T-helper 22 cell (primary cell): ENCODE measurements at regions not wholly inside any gene's neighbourhood (a gene's known extent, or its start where the extent isn't known, plus 50 kb on each side); places are given as distances from the start of the nearest gene placed in this dataset.

Experiments
- DNase-seq: peaks from one replicate; pipeline ENCODE4 v3.0.0-alpha.2; 2020; ENCODE audit warnings: low read depth

DNA sequence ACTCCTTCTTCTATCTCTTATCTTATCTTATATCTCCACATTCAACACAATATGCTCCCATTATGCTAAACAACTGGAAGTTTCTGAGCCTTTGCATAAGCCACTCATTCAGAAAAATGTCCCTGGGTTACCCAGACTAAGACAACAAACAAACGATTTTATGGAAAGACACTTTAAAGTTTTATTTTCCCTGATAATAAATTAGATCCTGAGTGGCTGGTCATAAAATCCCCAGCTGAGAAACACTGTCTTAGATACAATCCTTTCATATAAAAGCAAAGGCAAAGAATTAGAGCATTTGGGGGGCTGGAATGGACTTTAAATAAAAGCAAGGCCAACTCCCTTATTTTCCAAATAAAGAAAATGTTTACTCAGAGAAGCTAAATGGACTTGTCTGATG is 322.3 kb downstream of the GBE1 start:
- DNase-seq, result no peak

DNA sequence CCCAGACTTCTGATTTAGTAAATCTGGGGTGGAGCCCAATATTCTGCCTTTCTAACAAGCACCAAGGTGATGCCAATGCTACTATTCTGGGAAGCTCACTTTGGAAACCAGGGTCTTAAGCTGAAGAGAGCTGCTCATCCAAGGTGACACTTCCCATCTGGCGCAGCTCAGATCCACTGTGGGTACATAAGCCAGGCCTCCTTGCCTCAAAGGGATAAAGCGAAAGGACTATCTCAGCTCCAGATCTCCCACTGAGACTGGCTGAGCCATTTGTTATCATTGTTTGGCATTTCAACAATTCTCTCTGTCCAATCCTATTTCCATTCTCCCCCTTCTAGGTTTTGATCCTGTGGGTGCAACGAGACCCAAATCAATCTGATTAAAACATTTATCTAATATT is 323.8 kb downstream of the GBE1 start:
- no peak for DNase-seq

DNA sequence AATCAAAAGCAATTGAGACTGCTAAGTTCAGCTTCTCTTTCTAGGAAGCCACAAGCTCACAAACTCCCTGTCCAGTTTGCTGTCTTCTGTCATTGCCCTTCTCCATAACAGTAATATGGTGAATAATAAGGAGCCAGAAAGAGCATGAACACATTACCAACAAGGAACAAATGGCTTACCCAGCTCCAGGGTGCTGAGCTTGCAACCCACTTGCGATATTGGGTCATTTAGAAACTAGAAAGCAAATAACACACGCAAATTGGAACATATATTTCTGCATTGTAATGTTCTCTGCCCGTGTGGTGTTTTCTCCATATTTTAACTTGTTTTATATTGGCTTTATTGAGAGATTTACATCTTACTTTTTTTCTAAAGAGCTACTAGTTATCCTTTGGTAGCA is 325.3 kb downstream of the GBE1 start:
- DNase-seq, result no peak

DNA sequence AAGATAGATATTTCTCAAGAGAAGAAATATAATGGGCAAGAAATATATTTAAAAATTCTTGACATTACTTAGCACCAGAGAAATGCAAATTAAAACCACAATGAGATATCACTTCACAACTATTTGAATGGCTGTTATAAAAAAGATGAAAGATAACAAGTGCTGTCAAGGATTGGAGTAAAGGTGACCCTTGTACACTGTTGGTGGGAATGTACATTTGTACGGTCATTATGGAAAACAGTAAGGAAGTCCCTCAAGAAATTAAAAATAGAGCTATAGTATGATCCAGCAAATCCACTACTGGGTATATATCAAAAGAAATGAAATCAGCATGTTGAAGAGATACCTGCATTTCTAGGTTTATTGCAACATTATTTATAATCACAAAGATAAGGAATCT is 326.4 kb downstream of the GBE1 start:
- DNase-seq, result no peak

DNA sequence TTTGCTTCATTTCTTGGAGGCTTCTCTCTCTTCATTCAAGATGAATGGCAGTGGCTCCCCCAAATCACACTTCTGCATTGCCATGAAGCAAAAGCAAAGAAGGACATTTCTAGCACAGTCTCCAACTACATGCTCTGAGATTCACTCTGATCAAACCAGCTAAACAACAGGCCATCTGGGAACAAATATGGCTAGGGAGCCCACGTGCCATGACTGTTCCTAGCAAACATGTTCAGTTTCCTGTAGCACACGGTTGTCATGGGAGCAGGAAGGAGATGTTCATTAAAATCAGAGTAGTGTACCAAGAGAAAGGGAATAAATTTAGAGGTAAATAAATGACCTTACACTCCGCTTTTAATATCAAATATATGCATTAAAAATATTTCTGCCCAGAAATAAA is 327.3 kb downstream of the GBE1 start:
- DNase-seq, result no peak

DNA sequence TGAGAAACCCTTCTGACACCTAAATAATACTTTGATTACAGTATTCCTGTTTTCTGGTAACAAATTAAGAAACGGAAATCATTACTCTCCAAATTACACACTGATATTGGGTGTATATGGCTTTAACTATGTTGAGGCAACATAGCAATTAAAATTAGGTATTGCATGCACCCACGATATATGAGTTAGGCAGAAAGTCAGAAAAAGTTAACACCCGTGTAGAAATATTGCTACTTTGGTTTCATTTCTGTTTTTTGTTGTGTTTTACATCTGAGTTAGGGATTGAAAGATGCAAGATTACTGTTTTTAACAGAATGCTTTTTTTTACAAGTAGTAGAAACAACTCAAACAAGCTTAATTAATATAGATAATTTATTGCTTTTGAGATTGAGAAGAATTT is 327.8 kb downstream of the GBE1 start:
- no peak for DNase-seq

DNA sequence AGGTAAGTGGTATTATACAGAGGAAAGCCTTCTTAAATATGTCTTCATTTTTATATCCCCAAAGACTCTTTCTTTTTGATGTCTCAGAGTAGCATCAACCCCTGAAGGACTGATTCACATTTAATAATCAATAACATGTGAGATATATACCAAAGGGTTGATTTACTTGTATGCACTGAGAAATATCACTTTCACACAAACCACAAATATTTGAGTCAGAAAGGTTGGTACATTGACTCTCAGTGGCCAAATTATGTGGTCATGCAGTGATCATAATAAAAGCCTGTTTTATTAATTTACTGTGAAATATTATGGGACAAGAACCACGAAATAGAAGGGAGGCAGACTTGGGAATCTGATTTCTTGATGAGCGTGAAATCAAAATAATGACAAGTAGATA is 329.0 kb downstream of the GBE1 start:
- no peak for DNase-seq

DNA sequence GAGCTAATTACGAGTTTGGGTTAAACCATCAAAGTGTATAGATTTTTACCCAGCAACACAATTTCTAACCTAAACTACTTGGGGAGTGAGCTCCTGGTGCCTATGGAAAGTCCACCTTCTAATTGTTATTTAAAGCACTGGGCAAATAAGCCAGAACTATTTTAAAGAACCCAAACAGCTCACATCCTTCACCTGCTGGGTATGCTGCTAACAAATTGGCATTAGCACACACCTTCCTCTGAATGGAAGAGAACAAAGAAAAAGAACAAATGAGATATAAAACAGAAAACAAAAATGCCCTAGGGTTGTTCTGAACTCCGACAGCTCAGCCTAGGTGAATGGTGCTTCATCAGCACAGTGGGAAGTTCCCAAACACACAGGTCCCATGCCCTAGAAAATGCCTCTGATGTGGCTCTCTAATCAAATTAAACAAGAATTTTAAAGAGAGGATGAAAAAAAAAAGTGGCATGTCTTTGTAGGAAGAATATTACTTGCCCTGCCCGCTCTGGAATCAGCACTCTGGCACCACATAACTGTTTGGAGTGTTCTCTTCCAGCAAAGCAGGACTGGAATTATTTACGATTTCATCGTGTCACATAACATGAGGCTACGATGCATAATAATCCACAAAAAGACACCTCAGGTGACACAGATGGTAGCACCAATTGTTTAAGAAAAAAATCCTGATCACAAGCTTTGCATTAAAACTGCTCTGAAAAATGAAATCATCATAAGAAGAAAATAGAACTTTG is 334.4 kb downstream of the GBE1 start:
- no peak for DNase-seq

DNA sequence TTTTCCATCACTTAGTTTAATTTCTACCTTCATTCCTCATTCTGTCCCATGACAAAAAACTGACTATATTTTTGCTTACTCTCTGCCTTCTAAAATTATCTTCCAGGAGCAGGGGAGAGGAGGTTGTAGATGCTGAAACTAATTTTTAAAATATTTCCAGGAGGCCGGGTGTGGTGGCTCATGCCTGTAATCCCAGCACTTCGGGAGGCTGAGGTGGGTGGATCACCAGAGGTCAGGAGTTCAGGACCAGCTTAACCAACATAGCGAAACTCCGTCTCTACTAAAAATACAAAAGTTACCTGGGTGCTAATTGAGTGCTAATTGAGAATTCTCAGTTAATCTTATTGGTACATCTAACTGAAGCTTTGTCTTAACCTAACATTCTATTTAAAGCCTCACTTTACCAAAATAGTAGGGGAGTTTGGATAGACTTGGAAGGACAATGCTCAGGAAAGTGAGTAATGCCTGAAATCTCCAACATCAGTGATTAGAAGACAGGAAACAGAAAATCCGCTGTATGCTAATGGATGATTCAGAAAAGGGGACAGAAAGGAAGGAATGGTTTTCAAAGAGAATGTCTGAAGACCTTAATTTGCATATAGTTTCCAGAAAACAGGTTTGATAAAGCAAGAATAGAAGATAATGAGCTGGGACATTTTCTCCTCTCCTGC is 336.1 kb downstream of the GBE1 start:
- no peak for DNase-seq

DNA sequence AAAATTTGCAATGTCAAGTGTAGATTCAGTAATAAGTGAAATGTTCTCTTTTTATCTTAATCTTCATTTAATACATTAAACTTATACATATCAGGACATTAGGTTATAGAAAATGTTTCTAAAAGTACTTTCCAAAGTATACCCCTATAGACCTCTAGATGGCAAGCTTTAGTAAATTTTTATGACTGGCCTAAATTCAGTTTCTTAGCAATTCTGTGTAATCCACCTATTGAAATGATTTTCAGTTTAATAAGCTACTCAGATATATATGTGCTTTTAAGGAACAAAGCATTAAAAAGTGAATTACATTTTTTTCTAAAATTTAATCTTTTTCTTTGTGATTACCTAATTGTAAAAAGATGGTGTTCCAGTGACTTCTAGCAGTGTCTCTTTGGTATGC is 342.2 kb downstream of the GBE1 start:
- no peak for DNase-seq

DNA sequence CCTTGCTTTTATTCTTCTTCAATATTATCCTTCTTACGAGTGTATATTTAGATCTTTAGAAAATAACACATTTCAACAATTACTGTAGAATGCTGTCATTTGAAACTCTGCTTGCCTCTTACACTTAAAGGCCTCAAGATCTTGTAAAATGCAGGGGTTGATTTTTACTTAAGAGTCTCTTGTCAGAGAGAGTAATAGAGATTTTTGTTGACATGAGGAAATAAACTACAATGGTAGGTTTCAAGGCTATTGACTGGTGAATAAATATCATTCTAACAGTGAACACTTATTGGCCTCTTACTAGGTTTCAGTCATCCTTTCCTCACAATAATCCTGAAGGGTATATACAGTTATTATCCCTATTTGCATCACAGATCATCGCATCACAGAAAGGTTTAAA is 344.6 kb downstream of the GBE1 start:
- DNase-seq, result no peak

DNA sequence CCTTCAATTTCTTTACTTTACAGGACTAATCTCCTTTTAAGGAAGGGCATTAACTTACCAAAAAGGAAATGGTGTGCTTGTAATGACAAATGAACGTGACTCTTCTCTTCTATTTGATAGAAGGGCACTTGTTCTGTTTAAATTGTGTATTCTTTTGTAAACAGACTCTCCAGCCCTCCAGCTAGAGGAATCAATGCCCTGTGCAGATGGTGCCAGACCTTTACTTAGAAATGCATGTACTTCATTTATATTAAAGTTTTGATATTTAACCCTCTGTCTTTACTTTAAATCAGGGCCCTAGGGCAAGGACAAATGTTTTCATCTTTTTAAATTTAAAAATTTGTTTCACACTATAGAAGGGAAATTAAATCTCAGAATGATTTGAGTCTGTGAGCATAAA is 355.1 kb downstream of the GBE1 start:
- no peak for DNase-seq

DNA sequence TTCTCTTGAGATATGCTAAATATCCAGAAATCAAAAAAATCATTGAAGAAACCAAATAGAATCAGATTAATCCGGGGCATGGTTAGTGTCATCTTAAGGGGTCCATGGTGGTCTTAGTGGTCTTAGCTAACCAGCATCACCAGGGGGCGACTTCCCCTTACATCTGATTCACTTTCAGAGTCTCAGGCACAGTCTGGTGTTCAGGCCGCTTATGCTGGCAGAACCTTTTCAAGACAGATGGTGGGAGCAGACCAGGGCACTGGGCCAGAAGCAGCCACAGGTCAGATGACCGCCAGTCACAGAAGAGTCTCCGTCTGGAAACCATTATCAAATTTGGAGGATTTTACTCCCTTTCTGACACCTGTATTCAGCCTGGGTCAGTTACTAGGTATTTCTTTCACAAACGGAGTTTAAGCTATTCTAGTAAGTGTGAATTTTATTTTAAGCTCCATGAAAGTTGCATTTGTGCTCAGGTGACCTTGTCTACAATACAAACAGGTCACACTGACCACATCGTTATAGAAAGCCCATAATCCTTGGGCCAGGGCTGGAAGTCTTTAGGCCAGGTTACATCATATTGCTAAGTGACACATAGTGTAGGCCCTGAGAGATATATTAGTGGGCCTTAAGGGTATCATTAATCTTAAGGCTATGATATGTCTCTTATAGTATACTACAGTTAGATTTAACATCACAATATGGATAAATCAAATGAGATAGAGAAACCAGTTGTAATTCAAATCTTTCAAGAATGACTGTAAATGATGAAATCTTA is 365.5 kb downstream of the GBE1 start:
- DNase-seq, result no peak

DNA sequence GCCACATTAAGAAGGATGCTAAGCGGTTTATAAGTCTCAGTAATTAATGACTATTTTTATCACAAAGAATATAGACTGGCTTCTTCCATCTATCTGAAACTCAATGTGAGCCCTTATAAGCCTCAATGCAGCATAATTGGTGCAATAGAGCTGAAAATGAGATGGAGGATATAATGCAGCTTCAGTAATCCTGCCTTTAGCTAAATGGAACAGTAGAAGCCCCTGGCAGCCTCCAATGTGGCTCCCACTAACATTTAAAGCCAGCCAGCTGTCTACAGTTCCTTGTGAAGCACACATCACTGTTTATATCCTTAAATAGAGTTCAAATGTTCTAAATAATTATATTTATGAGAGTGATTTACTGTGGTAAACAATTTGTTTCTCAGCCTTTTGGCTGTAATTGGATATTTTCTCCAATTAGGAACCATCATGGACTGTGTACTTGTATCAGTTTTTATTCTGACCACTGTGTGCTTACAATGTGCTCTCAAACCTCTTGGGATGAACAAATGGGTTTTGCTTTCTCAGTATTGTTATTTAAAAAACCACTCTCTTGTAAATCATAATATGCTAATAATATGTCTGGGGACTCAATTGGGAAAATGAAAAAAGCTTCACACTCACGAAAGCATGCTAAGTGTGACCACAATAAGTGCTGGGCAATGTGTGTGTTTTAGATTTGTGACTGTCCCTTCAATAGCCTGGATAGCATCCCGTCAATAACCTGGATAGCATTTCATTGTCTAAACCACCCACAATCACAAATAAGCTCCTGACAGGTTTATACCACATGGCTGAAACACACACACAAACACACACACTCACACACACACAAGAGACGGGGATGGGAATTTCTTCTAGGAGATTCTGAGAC is 366.6 kb downstream of the GBE1 start:
- DNase-seq, result no peak

DNA sequence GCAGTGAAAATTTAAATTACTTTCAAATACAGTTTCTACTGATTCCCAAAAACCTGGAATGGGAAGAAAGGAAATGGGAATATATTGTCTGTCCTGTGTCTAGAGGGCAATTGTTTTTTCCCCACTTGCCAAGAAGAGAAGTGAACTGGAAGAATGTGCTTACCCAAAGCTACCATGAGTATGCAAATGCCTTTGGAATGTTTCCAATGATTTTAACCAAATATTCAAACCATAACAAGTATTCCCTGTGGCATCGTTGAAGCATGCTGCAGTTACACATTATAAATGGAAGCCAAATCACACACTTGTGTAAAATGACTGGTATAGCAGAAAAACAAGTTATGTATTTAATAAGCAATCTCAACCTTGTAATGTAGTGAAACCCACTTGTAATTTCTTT is 368.2 kb downstream of the GBE1 start:
- DNase-seq, result no peak

DNA sequence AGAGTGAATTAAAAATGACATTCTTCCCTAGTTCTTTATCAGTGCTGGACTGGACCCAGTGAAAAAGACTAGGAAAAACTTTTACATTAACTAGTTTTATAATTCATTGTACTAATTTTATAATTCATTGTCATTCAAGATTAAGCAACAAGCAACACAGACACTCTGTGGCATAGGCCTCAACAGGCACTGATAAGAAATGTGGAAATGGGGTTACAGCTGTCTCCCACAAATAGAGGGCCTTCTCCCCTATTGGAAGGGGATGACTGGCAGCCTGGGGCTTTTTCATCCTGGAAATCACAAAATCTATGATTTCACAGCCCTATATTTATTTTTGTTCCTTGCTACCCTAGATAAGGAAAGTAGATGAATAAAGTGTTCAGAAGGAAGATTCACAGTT is 370.6 kb downstream of the GBE1 start:
- no peak for DNase-seq

DNA sequence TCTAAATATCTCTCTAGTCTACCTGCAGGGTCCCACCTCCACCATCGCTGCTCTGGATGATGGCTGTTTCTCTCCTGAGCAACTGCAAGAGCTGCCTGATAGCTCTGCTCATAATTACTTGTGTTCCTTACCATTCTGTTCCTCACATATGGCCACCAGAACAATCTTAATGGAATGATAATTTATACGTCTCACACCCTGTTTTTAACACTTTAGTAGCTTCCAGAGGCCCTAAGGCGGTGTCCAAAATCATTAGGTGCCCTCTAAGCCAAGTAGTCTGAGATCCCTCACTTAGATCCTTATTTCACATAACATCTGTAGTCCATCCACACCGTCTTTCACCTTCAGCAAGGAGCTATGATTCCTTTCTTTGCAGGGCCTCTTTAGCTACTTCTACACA is 373.3 kb downstream of the GBE1 start:
- no peak for DNase-seq

DNA sequence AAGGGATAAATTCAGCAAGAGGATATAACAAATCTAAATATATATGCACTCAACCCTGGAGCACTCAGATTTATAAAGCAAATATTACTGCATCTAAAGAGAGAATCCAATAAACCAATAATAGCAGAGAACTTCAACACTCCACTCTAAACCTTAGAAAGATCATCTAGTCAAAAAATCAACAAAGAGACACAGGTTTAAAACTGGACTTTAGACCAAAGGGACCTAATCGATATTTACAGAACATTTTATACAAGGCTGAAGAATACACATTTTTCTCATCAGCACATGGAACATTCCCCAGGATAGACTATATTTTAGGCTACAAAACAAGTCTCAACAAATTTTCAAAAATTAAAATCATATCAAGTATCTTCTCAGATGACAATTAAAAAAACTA is 379.0 kb downstream of the GBE1 start:
- no peak for DNase-seq

DNA sequence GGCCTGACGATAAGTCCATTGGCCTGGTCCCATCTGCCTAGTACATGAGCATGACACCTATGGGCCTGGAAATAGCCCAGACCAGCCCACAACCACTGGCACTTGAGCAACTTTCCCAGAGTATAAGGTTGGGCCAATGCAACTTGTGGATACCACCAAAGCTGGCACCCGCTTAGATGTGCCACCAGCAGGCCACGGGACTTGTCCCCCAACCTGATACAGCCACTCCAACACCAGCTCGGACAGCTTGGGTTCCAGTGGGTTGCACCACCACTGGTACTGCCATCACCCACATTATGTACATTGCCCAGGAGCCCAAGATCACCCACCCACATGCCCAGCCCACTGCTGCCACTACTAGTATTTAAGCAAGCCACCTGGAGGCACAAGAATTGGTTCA is 381.2 kb downstream of the GBE1 start:
- DNase-seq, result no peak

DNA sequence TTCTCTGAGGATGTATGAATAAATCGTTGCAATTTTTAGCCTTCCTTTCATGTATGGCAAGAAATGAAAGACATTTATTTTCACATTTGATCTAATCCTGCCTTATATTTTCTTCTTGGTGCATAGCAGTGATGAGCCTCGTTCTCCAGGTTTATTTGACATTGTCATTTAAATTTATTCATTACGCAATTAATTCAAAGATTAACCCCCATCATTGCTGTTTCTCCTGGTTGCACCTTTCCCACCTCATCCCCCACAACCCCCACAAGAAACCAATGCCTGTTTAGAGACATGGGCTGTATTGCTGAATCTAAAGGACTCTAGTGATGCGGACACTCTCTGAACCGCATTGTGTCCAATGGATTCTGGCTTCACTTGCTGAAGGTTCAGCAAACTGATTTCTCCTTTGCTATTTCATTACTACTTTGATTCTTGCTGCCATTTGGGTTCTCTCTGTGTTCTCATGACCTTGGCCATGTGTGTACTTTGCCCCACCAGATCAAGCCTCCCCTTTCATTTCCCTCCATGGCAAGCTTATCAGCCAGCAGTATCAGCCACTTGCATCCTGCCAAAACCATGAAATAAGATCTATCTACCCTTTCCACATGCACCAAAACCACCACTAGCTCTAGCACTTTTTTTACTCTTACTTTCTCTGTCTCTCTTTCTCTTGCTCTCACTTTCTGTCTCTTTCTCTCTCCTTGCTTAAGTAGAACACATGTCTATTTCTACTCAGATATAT is 382.7 kb downstream of the GBE1 start:
- no peak for DNase-seq

DNA sequence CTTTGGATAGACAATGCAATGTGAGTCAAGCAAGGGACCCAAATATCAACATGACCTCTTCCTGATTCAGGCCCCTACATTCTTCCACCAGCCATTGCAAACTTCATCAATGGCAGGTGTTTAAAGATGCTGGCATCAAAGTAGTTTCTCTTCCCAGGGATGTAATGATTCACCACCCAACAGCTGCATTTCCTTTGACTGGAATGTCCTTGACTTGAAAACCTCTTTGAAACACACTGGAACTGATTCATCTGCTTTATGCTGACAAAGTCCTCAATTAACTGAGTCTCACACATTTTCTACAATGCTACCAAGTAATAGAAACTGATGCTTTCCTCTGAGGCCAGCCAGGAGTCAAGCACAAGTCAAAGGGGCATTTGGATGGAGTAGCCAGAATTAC is 385.5 kb downstream of the GBE1 start:
- no peak for DNase-seq

DNA sequence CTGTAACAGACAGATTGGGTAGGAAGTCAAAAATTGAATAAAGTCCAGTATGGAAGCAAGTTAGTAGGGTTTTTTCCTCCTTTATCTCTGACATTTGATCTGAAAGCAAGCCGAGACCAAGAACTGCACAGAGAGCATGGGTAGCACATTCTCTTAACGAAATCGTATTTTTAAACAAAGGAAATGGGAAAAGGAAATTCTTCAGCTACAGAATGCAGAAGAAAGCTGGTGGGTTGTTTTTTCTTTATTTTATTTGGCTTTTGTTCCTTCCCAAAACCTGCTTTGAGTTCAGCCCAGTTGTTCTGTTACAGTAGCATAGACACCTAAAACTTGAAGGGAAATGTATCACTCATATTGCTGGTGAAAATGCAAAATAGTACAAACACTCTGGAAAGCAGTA is 397.0 kb downstream of the GBE1 start:
- DNase-seq, result no peak
